ENCODE measurements at regions not wholly inside any gene's neighbourhood (a gene's known extent, or its start where the extent isn't known, plus 50 kb on each side); places are given as distances from the start of the nearest gene placed in this dataset.

GRCh38 chr5:164972973-164973372 lies 1467.6 kb downstream of the MAT2B start:
- Mint-ChIP-seq H3K9me3 (peaks cover 64% of the 10 kb centered on the region), H3K4me1 (no peaks in the 10 kb centered on the region), H3K36me3 (peaks cover 67% of the 10 kb centered on the region), H3K4me3 (no peak overlapping the region), H3K27ac (no peak overlapping the region), H3K27me3 (ENCODE audit: low read depth) (no peaks in the 10 kb centered on the region)
- ChIA-PET CTCF (no interaction called here), POLR2A (no interaction called here)
- TF ChIP-seq RORB (CRISPR knock-in tag; IDR thresholded peaks at IDR 0.05) (no peak), FOXP4 (CRISPR knock-in tag; IDR thresholded peaks at IDR 0.05) (no peak), ESRRA (CRISPR knock-in tag; IDR thresholded peaks at IDR 0.05; ENCODE audit: borderline replicate concordance) (no peak), FOXK1 (CRISPR knock-in tag; IDR thresholded peaks at IDR 0.05) (no peak), SOX15 (CRISPR knock-in tag; IDR thresholded peaks at IDR 0.05) (no peak), HMGXB4 (CRISPR knock-in tag; IDR thresholded peaks at IDR 0.05) (no peak), FOXJ3 (CRISPR knock-in tag; IDR thresholded peaks at IDR 0.05; ENCODE audit: borderline replicate concordance) (no peak), MLX (CRISPR knock-in tag; IDR thresholded peaks at IDR 0.05) (no peak), PRRX2 (CRISPR knock-in tag; IDR thresholded peaks at IDR 0.05) (no peak)
- DNase-seq (ENCODE audit: low spot score) = no peak
- ATAC-seq = no peak

GRCh38 chr5:164975986-164976385 lies 1470.6 kb downstream of the MAT2B start:
- Mint-ChIP-seq H3K27ac (no peak overlapping the region), H3K4me3 (no peak overlapping the region), H3K9me3 (peaks cover 54% of the 10 kb centered on the region), H3K27me3 (ENCODE audit: low read depth) (no peaks in the 10 kb centered on the region), H3K36me3 (peaks cover 46% of the 10 kb centered on the region), H3K4me1 (no peaks in the 10 kb centered on the region)
- DNase-seq (ENCODE audit: low spot score) (no peak), ATAC-seq (no peak)
- CTCF ChIA-PET = no interaction called here
- no peak for TF ChIP-seq IRF2 (CRISPR knock-in tag; IDR thresholded peaks at IDR 0.05; ENCODE audit: borderline replicate concordance, low read depth)
- TF ChIP-seq ERG (CRISPR knock-in tag; IDR thresholded peaks at IDR 0.05) = no peak
- no peak for TF ChIP-seq MLX (CRISPR knock-in tag; IDR thresholded peaks at IDR 0.05)
- TF ChIP-seq TEAD1 (CRISPR knock-in tag; IDR thresholded peaks at IDR 0.05) = no peak
- TF ChIP-seq ZBTB21 (CRISPR knock-in tag; IDR thresholded peaks at IDR 0.05; ENCODE audit: borderline replicate concordance) = no peak
- no peak for TF ChIP-seq ZNF232 (CRISPR knock-in tag; IDR thresholded peaks at IDR 0.05)
- no peak for TF ChIP-seq CDX4 (CRISPR knock-in tag; IDR thresholded peaks at IDR 0.05; ENCODE audit: borderline replicate concordance)
- TF ChIP-seq ZNF423 (CRISPR knock-in tag; IDR thresholded peaks at IDR 0.05) = no peak
- TF ChIP-seq SMAD3 (CRISPR knock-in tag; IDR thresholded peaks at IDR 0.05; ENCODE audit: borderline replicate concordance) = no peak
- TF ChIP-seq ZNF121 (CRISPR knock-in tag; IDR thresholded peaks at IDR 0.05) = no peak
- TF ChIP-seq HMGXB4 (CRISPR knock-in tag; IDR thresholded peaks at IDR 0.05) = no peak
- TF ChIP-seq CREB1 (CRISPR knock-in tag; IDR thresholded peaks at IDR 0.05) = no peak
- no peak for TF ChIP-seq SOX15 (CRISPR knock-in tag; IDR thresholded peaks at IDR 0.05)
- TF ChIP-seq RORB (CRISPR knock-in tag; IDR thresholded peaks at IDR 0.05) = no peak
- TF ChIP-seq JUN (CRISPR knock-in tag; IDR thresholded peaks at IDR 0.05) = no peak
- TF ChIP-seq KAT7 (CRISPR knock-in tag; IDR thresholded peaks at IDR 0.05; ENCODE audit: borderline replicate concordance) = no peak
- POLR2A ChIA-PET = no interaction called here
